ENCODE measurements at regions not wholly inside any gene's neighbourhood (a gene's known extent, or its start where the extent isn't known, plus 50 kb on each side); places are given as distances from the start of the nearest gene placed in this dataset.

DNA sequence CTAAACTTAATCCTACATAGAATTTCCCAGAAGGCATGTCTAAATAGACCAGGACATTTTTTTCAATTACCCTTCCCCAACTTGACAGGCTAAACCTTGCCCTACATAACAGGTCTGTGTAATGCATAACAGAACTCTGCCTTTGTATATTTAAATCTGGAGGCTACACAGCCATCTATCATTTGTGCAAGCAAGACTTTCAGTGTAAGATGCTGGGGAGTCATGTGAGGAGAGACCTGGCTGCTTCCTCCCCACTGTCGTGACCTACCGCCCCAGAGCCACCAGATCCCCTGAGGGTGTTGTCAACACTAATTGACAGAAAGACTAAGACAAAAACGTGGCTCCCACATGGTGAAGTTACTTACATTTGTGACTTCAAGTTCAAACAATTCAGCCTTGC lies 342.2 kb downstream of the PPARGC1A start:
- no peak for TF ChIP-seq EZH2 (IDR thresholded peaks at IDR 0.05; ENCODE audit: low read length, unreplicated experiment)
- TF ChIP-seq, protein P1, sequence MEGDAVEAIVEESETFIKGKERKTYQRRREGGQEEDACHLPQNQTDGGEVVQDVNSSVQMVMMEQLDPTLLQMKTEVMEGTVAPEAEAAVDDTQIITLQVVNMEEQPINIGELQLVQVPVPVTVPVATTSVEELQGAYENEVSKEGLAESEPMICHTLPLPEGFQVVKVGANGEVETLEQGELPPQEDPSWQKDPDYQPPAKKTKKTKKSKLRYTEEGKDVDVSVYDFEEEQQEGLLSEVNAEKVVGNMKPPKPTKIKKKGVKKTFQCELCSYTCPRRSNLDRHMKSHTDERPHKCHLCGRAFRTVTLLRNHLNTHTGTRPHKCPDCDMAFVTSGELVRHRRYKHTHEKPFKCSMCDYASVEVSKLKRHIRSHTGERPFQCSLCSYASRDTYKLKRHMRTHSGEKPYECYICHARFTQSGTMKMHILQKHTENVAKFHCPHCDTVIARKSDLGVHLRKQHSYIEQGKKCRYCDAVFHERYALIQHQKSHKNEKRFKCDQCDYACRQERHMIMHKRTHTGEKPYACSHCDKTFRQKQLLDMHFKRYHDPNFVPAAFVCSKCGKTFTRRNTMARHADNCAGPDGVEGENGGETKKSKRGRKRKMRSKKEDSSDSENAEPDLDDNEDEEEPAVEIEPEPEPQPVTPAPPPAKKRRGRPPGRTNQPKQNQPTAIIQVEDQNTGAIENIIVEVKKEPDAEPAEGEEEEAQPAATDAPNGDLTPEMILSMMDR (conservative IDR thresholded peaks at IDR 0.05; ENCODE audit: low read depth, low read length), result no peak

All from PC-3 (cell line).